ENCODE measurements at regions not wholly inside any gene's neighbourhood (a gene's known extent, or its start where the extent isn't known, plus 50 kb on each side); places are given as distances from the start of the nearest gene placed in this dataset.

- TF ChIP-seq, protein P1, sequence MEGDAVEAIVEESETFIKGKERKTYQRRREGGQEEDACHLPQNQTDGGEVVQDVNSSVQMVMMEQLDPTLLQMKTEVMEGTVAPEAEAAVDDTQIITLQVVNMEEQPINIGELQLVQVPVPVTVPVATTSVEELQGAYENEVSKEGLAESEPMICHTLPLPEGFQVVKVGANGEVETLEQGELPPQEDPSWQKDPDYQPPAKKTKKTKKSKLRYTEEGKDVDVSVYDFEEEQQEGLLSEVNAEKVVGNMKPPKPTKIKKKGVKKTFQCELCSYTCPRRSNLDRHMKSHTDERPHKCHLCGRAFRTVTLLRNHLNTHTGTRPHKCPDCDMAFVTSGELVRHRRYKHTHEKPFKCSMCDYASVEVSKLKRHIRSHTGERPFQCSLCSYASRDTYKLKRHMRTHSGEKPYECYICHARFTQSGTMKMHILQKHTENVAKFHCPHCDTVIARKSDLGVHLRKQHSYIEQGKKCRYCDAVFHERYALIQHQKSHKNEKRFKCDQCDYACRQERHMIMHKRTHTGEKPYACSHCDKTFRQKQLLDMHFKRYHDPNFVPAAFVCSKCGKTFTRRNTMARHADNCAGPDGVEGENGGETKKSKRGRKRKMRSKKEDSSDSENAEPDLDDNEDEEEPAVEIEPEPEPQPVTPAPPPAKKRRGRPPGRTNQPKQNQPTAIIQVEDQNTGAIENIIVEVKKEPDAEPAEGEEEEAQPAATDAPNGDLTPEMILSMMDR (conservative IDR thresholded peaks at IDR 0.05; ENCODE audit: low read depth, low read length), result no peak
- TF ChIP-seq EZH2phosphoT487 (IDR thresholded peaks at IDR 0.05; ENCODE audit: borderline replicate concordance, low read length) (no peak), EZH2 (IDR thresholded peaks at IDR 0.05; ENCODE audit: low read length, unreplicated experiment) (no peak)
Observed at GRCh38 chr10:60446070-60446833, 56.6 kb upstream of the ANK3 start.

Measured in PC-3 (cell line).